Daoy (cell line): ENCODE measurements at regions not wholly inside any gene's neighbourhood (a gene's known extent, or its start where the extent isn't known, plus 50 kb on each side); places are given as distances from the start of the nearest gene placed in this dataset.
A peak's percentile ranks its signal among the peaks of the same experiment; 100 is the strongest.

Source experiments
- DNase-seq: peaks from one replicate; pipeline ENCODE4 v3.0.0-alpha.2; 2015; ENCODE audit warnings: low read depth

GRCh38 chr2:221693365-221693764 lies 121.3 kb upstream of the EPHA4 start:
- no peak for DNase-seq

DNA sequence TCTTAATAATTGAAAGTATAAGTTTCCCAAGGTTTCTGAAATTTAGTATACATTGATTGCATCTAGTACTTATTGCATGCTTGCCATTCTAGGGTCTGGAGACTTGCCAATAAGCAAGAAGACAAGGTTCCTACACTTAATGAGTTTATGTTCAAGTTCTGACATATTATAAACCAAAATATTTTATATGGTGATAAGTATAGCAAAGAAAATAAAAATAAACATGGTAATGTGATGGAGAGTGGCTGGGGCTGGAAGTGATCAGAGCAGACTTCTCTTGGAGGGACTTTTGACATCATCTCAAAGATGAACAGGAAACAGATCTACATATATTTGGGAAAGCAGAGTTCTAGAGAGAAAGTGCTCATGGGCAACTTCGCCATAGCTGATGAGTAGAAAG lies 119.5 kb upstream of the EPHA4 start:
- no peak for DNase-seq

DNA sequence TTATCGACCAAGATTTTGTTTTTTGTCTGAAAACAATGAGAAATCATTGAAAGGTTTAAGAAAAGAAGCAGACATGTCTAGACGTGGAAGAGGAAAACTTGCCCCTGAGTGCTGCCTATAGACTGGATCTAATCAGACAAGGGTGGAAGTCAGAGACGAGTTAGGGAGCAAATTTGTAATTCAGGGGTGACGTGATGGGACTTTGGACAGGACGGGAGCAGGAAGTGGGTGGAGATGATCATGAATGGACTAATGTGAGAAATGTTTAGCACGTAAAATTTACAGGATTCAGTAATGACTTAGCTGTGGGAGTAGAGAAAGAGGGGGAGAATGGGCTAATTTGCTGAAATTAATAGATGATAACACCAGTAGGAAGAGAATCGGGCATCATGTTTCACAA lies 117.0 kb upstream of the EPHA4 start:
- DNase-seq = no peak

DNA sequence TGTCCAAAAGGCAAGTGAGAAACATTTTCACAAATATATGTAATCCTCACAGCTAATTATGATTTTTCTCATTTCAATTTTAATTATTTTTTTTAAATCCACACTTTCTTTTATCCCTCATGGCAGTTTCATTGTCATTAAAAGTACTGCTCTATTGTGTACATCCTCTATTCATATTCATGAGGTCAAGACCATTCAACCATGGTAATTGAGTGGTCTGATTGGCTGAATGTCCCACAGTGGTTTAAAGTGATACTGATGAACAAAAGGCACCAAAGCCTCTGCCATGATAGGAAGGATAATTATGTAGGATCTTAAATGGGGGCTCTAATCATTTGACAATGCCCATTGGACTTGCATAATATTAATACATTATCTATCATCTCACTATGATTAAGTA lies 108.4 kb upstream of the EPHA4 start:
- no peak for DNase-seq

DNA sequence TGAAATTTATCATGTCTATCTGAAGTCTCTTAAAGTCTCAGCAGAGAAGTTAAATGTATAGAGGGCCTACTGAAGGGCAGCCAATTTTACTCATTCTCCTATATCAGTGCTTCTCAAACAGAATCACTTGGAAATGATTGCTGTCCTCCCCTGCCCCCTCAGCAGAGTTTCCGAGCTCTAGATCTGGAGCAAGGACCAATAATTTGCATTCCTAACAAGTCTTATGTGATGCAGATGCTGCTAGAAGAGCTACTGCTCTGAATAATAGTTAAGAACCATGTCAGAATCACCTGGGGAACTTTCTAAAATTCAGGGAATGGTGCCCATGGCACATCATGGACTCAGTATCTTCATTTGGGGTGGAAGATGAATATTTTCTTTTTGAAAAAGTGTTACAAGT lies 105.6 kb upstream of the EPHA4 start:
- DNase-seq = no peak

GRCh38 chr2:221676566-221677172 lies 104.6 kb upstream of the EPHA4 start:
- peak; percentile 23 for DNase-seq

- DNase-seq = no peak
These were observed 103.3 kb upstream of the EPHA4 start for GRCh38 chr2:221675201-221675908.

DNA sequence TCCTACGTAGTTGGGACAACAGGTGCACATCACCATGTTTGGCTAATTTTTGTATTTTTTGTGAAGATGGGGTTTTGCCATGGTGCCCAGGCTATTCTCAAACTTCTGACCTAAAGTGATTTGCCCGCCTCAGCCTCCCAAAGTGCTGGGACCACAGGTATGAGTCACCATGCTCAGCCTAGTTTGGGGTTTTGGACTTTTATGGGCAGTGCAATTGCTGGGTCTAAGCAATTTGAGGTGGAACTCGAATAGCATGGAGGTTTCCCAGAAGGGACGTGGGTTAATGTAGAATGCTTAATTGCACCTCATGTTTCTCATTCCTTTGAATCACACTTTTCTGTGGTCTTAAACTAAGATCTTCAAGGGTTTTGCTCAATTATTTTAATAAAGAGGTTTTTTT lies 102.3 kb upstream of the EPHA4 start:
- peak; percentile 22 for DNase-seq

DNA sequence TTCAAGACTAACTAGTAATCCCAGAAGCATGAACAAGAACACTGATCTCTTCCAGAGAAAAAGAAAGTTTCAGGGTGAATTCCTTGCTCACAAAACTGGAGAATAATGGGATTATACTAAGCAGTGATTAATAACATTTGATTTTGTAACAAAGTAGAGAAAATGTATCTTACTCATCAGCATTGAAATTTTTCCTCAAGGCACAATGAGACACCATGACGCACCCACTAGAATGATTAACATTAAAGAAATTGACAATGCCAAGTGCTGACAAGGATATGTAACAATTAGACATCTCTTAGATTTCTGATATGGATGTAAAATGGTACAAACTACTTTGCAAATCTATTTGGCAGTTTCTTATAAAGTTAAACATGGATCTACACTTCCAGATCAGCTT lies 101.1 kb upstream of the EPHA4 start:
- DNase-seq = no peak

DNA sequence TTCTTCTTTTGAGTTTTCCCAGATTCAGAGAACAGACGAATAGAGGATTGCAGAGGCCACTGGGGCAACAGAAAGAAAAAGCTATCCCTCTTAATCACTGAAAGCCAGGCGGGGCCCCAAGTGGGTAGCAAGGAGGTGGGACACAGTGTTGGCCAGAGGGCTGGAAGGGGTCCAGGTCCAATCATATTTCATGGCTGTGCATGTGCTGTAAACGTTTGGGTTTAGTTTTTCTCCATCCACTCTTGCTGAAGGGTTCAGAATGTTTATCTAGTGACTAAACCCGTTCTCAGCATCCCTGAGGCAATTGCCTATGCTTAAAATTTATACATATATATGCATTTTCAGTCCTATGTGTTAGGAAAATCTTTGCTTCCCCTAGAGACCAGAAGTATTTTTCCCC lies 99.4 kb upstream of the EPHA4 start:
- DNase-seq = peak; percentile 36

GRCh38 chr2:221662689-221663391 lies 90.7 kb upstream of the EPHA4 start:
- DNase-seq = no peak

GRCh38 chr2:221657806-221658205 lies 85.7 kb upstream of the EPHA4 start:
- DNase-seq = no peak

DNA sequence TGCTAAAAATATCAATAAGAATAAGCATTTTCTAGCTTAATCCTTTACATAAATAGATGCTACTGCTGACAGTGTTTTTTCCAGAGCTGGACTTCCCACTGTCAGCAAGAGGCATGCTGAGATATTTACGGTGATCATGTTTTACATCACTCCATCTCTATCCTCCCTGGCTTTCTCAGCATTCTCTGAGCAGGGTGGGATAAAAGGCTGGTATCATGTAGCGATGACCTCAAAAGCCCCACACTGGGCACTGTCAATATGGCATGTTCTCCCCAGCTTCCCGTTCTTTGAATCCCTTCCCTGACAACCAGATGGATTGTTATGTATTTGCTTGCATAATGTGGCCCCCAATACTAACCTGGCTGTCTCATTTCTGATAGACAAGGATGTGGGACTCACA lies 83.2 kb upstream of the EPHA4 start:
- DNase-seq = no peak

GRCh38 chr2:221653182-221653581 lies 81.1 kb upstream of the EPHA4 start:
- DNase-seq = no peak

- peak; percentile 10 for DNase-seq
These were observed 77.1 kb upstream of the EPHA4 start for GRCh38 chr2:221649051-221649775.

- DNase-seq = no peak
These were observed 70.3 kb upstream of the EPHA4 start for GRCh38 chr2:221642447-221642846.

- DNase-seq = peak; percentile 66
These were observed 69.2 kb upstream of the EPHA4 start for GRCh38 chr2:221641181-221641871.

DNA sequence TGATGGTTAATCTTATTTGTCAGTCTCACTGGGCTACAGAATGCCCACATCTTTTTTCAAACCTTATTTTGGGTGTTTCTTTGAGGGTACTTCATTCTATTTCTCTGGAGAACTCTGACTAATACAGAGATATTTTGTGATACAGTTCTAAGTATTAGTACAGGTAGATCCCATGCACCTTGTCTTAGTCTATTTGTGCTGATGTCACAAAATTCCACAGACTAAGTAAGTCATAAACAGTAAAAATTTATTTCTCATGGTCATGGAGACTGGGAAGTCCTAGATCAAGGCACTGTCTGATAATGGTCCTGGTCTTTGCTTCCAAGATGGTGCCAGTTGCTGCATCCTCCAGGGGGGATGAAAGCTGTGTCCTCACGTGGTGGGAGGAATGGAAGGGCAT lies 68.6 kb upstream of the EPHA4 start:
- no peak for DNase-seq

DNA sequence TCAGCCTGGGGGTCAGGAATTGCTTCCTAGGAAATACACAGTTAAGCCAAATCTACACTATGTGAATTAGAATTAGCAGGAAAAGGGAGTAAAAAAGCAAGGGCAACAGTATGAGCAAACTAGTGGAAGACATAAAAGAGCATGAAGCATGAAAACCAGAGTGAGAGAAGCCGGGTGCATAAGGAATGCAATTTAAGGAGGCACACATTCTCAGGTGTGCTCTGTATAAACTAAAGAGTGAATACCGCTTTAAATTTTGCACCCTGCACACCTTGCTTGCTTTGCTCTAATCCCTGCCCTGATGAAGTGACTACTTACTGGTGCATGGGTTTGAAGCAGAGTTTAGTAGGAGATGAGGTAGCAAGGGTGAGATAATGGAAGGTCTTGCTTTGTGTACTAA lies 65.7 kb upstream of the EPHA4 start:
- no peak for DNase-seq

- no peak for DNase-seq
These were observed 63.8 kb upstream of the EPHA4 start for GRCh38 chr2:221635949-221636348.

GRCh38 chr2:221629468-221629867 lies 57.4 kb upstream of the EPHA4 start:
- DNase-seq = peak; percentile 72

GRCh38 chr2:221624475-221624874 lies 52.4 kb upstream of the EPHA4 start:
- DNase-seq = no peak
